Testis (tissue), 2 donors: ENCODE measurements at regions not wholly inside any gene's neighbourhood (a gene's known extent, or its start where the extent isn't known, plus 50 kb on each side); places are given as distances from the start of the nearest gene placed in this dataset.

Source experiments
- DNase-seq: peaks from one replicate; pipeline ENCODE4 v3.0.0-alpha.2; 2019
- H3K27ac ChIP-seq, 2 donors: fragments of 200-600 bp; sonication (generic); one replicate each; pipeline ENCODE4 v1.5.1; 2019
- H3K27me3 ChIP-seq: fragments of 200-600 bp; sonication (generic); one replicate; pipeline ENCODE4 v1.5.1; 2019
- H3K36me3 ChIP-seq: fragments of 200-600 bp; sonication (generic); one replicate; pipeline ENCODE4 v1.5.1; 2017; ENCODE audit warnings: low read depth; ENCODE audit errors: missing control alignments
- H3K4me1 ChIP-seq: fragments of 200-600 bp; sonication (generic); one replicate; pipeline ENCODE4 v1.5.1; 2019
- H3K4me3 ChIP-seq, 2 donors: fragments of 200-600 bp; sonication (generic); one replicate each; pipeline ENCODE4 v1.5.1; 2017 to 2019
- H3K9me3 ChIP-seq: fragments of 200-600 bp; sonication (generic); one replicate; pipeline ENCODE4 v1.5.1; 2017
- POLR2A ChIP-seq: fragments of 450-650 bp; IDR thresholded peaks from one replicate; pipeline ENCODE4 v1.6.1; 2017; ENCODE audit warnings: antibody characterized with exemption, mild to moderate bottlenecking, moderate library complexity
- WGBS, 2 donors: methylation state at CpG; one replicate each; pipeline ENCODE4 v1.1.5; 2018; 5-methylcytosine and 5-hydroxymethylcytosine counted together
- intact Hi-C: fragments of 100-400 bp; cut with DNase I; formaldehyde crosslinking; loops from one replicate; pipeline ENCODE4 v1.15.1; 2023; ENCODE audit warnings: low total_unique reads
- TF ChIP-seq, protein P1 (sequence below), 3 experiments: fragments of 450-650 bp in 2 of 3; fragments of 200-600 bp in 1 of 3; sonication (generic) in 1 of 3; IDR thresholded peaks; one replicate each; pipeline ENCODE4 v1.5.1; 2016 to 2019; ENCODE audit warnings: antibody characterized with exemption in 3 of 3, mild to moderate bottlenecking in 2 of 3, moderate library complexity in 1 of 3

DNA sequence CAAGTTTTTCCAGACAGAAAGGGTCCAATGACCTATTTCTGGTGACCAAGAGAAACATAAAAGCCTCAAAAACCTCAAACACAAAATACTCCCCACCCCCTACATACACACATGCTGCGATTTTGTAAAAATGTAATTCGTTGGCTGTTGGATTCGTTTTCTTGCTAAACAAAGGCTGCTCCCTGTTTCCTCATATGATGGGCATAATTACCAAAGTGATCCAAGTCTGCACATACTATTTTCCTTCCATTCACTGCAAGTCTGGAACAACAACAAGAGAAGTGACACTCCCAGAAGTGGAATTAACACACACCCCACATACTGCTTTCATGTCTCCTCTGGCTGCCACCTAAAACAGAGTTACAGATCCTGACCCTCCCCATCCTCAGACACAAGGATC is 131.9 kb downstream of the RAP2A start:
- DNase-seq = no peak
- Histone ChIP-seq H3K4me1 (peaks cover 4% of the 10 kb centered on the region), H3K9me3 (no peaks in the 10 kb centered on the region), H3K36me3 (no peaks in the 10 kb centered on the region), H3K27me3 (no peaks in the 10 kb centered on the region), H3K27ac (no peak overlapping the region), H3K4me3 (no peak overlapping the region)
- TF ChIP-seq POLR2A = no peak
- TF ChIP-seq, protein P1, sequence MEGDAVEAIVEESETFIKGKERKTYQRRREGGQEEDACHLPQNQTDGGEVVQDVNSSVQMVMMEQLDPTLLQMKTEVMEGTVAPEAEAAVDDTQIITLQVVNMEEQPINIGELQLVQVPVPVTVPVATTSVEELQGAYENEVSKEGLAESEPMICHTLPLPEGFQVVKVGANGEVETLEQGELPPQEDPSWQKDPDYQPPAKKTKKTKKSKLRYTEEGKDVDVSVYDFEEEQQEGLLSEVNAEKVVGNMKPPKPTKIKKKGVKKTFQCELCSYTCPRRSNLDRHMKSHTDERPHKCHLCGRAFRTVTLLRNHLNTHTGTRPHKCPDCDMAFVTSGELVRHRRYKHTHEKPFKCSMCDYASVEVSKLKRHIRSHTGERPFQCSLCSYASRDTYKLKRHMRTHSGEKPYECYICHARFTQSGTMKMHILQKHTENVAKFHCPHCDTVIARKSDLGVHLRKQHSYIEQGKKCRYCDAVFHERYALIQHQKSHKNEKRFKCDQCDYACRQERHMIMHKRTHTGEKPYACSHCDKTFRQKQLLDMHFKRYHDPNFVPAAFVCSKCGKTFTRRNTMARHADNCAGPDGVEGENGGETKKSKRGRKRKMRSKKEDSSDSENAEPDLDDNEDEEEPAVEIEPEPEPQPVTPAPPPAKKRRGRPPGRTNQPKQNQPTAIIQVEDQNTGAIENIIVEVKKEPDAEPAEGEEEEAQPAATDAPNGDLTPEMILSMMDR (IDR thresholded peaks at IDR 0.05) = no peak
- WGBS, 2 donors = 89 to 92% methylated on average over 3 of the region's 3 CpGs
- intact Hi-C loops = no loop called here

DNA sequence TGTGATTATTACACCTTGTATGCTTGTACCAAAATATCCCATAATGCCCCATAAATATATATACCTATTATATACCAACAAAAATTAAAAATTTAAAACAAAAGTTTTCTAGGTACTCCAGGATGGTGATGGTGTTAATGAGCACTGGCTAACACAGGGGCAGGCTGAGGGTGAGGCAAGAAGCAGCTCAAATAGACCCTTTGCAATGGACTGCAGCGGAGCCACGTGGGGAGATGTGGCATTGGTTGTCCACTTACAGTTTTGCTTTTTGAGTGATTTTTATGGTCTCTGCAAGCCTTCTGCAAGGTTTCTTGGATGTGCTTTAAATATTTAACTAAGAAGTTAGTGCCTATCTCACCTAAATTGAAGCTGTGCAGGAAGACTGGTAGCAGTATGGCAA is 132.9 kb downstream of the RAP2A start:
- Histone ChIP-seq H3K27me3 (no peaks in the 10 kb centered on the region), H3K9me3 (no peaks in the 10 kb centered on the region), H3K4me3 (no peak overlapping the region), H3K36me3 (no peaks in the 10 kb centered on the region), H3K27ac (no peak overlapping the region), H3K4me1 (peaks cover 4% of the 10 kb centered on the region)
- intact Hi-C loops = no loop called here
- no peak for DNase-seq
- WGBS, 2 donors = 90 to 97% methylated on average over 2 of the region's 2 CpGs
- no peak for TF ChIP-seq POLR2A
- TF ChIP-seq, protein P1 (IDR thresholded peaks at IDR 0.05) = no peak

DNA sequence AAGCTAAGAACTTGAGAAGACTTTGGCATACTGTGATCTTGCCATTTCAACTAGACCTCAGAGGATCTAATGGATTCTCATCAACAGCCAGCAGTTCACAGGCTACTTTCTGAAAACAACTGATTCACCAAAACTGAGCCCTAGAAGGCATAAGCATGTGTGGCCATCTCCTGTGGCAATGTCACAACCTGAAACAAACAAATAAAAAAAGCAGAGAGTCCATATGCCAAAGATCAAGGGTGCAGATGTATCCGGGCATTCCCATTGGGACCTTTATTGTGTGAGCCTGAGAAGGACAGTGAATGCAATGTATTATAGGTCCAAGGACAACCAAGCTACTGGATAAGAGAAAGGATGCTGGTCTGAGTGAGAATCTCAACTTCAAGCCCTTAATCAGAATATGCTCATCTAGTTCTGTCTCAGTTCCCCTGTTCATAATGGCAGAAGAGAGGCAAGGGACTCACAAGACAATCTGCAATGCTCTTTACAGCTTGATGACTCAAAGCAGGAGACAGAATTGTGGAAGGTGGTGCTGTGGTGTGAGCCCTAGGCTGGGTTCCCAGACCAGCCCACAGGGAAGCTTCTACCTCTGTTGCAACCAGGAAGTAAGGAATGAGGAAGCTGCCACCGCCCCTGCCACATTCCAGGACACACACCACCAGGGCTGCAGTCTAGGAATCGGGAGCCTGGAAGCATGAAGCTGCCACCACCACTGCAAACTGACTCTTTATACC is 133.7 kb downstream of the RAP2A start:
- 41 to 80% methylated on average over 2 to 3 of the region's 3 CpGs for WGBS, 2 donors
- no peaks in the 10 kb centered on the region for H3K27me3 ChIP-seq
- H3K4me3 ChIP-seq = no peak overlapping the region
- peaks cover 4% of the 10 kb centered on the region for H3K4me1 ChIP-seq
- no peak overlapping the region for H3K27ac ChIP-seq
- H3K9me3 ChIP-seq = no peaks in the 10 kb centered on the region
- no peaks in the 10 kb centered on the region for H3K36me3 ChIP-seq
- intact Hi-C loops = no loop called here
- DNase-seq = no peak
- TF ChIP-seq POLR2A = no peak

DNA sequence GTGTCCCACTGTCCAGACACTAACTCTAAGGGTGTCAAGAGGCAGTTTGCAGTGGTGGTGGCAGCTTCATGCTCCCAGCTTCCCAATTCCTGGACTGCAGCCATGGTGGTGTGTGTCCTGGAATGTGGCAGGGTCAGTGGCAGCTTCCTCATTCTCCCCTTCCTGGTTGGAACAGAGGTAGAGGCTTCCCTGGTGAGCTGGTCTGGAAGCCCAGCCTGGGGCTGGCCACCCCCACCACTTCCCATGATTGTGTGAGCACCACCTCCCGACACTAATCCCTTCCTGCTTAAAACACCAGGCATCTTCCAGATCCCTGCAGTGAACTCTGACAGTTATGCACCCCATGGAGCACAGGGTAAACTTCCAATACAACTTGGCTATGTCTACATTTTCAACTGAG is 134.9 kb downstream of the RAP2A start:
- H3K4me1 ChIP-seq = peaks cover 4% of the 10 kb centered on the region
- no peak overlapping the region for H3K27ac ChIP-seq
- TF ChIP-seq, protein P1 (IDR thresholded peaks at IDR 0.05) = no peak
- TF ChIP-seq POLR2A = no peak
- 78% methylated on average over 1 of the region's 1 CpG for WGBS, 2 donors
- no peaks in the 10 kb centered on the region for H3K27me3 ChIP-seq
- no peaks in the 10 kb centered on the region for H3K36me3 ChIP-seq
- intact Hi-C loops = no loop called here
- DNase-seq = no peak
- no peaks in the 10 kb centered on the region for H3K9me3 ChIP-seq
- no peak overlapping the region for H3K4me3 ChIP-seq

DNA sequence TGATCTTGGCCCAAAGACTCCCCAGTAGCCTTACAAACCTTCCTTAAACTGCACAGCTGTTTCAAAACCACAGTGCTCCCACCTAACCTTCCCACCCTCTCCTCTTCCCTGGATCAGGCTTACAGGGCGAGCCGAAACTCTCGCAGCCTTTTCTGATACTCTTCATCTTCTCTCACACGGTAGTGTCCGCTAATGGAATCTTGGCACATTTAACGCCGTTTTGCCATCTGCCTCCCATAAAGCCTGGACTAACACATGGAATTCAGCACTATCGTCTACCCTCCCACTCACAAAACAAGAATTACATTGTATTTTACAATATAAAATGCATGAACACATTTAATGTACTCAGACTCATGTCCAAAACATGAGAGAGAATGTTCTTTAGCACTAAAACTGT is 135.9 kb downstream of the RAP2A start:
- H3K27me3 ChIP-seq = no peaks in the 10 kb centered on the region
- no peaks in the 10 kb centered on the region for H3K9me3 ChIP-seq
- no peak overlapping the region for H3K27ac ChIP-seq
- TF ChIP-seq POLR2A = no peak
- TF ChIP-seq, protein P1 (IDR thresholded peaks at IDR 0.05) = no peak
- H3K4me3 ChIP-seq = no peak overlapping the region
- 36 to 42% methylated on average over 8 of the region's 8 CpGs for WGBS, 2 donors
- H3K36me3 ChIP-seq = no peaks in the 10 kb centered on the region
- H3K4me1 ChIP-seq = peaks cover 4% of the 10 kb centered on the region
- intact Hi-C loops = loop anchor here (10.0 kb wide), 1 partner anchor 455 kb away; no protein-coding TSS in a partner anchor
- no peak for DNase-seq
